SKM-1 (cell line): ENCODE measurements at regions not wholly inside any gene's neighbourhood (a gene's known extent, or its start where the extent isn't known, plus 50 kb on each side); places are given as distances from the start of the nearest gene placed in this dataset.

ENCODE experiments used
- DNase-seq: peaks from one replicate; lab custom pipeline; 2025; ENCODE audit not compliant: unreplicated experiment; lab: John Stamatoyannopoulos, UW

- DNase-seq: no peak
These were observed 340.1 kb downstream of the MATN1 start for GRCh38 chr1:30383221-30383711.

- no peak for DNase-seq
These were observed 340.9 kb downstream of the MATN1 start for GRCh38 chr1:30382496-30382895.

- no peak for DNase-seq
These were observed 341.6 kb downstream of the MATN1 start for GRCh38 chr1:30381671-30382365.

GRCh38 chr1:30381266-30381665 is 342.1 kb downstream of the MATN1 start:
- no peak for DNase-seq

GRCh38 chr1:30380625-30380984 is 342.8 kb downstream of the MATN1 start:
- no peak for DNase-seq

- DNase-seq: peak; percentile 35
These were observed 343.4 kb downstream of the MATN1 start for GRCh38 chr1:30379684-30380624.

GRCh38 chr1:30378991-30379581 is 344.3 kb downstream of the MATN1 start:
- no peak for DNase-seq

- DNase-seq: no peak
These were observed 345.3 kb downstream of the MATN1 start for GRCh38 chr1:30378003-30378596.

- DNase-seq: no peak
These were observed 346.0 kb downstream of the MATN1 start for GRCh38 chr1:30377230-30378002.

GRCh38 chr1:30376054-30376697 is 347.2 kb downstream of the MATN1 start:
- no peak for DNase-seq

- DNase-seq: no peak
These were observed 348.2 kb downstream of the MATN1 start for GRCh38 chr1:30375156-30375555.

GRCh38 chr1:30374400-30375070 is 348.9 kb downstream of the MATN1 start:
- no peak for DNase-seq

GRCh38 chr1:30373471-30374399 is 349.6 kb downstream of the MATN1 start:
- no peak for DNase-seq

GRCh38 chr1:30372792-30373433 is 350.5 kb downstream of the MATN1 start:
- no peak for DNase-seq

- no peak for DNase-seq
These were observed 351.2 kb downstream of the MATN1 start for GRCh38 chr1:30371888-30372791.

- DNase-seq: no peak
These were observed 352.1 kb downstream of the MATN1 start for GRCh38 chr1:30371179-30371788.
